ENCODE measurements at regions not wholly inside any gene's neighbourhood (a gene's known extent, or its start where the extent isn't known, plus 50 kb on each side); places are given as distances from the start of the nearest gene placed in this dataset.

DNA sequence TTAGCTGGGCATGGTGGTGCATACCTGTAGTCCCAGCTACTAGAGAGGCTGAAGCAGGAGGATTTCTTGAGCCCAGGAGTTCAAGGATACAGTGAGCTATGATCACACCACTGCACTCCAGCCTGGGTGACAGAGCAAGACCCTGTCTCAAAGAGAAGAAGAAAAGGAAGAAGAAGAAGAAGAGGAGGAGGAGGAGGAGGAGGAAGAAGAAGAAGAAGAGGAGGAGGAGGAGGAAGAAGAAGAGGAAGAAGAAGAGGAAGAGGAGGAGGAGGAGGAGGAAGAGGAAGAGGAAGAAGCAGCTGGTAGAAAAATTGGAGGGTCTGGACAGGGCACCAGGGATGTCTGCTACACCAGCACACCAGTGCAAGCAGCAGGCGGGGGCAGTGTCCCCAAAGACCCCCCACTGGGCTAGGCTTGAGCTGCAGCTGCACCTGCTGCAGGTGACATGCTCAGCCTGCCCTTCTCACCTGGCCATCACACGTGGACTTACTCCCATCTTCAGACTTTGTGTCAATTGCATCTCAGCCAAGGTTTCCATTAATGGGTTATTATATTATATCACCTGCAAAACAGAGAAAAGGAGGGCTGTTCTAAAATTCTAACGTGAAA is 180.9 kb upstream of the ZNF507 start:
- no peak for ATAC-seq
- TF ChIP-seq TOX (CRISPR knock-in tag; IDR thresholded peaks at IDR 0.05; ENCODE audit: borderline replicate concordance) (no peak), RARB (CRISPR knock-in tag; IDR thresholded peaks at IDR 0.05) (no peak), CSRNP3 (CRISPR knock-in tag; IDR thresholded peaks at IDR 0.05) (no peak), ARNTL (CRISPR knock-in tag; IDR thresholded peaks at IDR 0.05; ENCODE audit: borderline replicate concordance, low read depth) (no peak), TCF4 (CRISPR knock-in tag; IDR thresholded peaks at IDR 0.05; ENCODE audit: borderline replicate concordance) (no peak), BACH2 (CRISPR knock-in tag; IDR thresholded peaks at IDR 0.05; ENCODE audit: borderline replicate concordance) (no peak), ZFP3 (CRISPR knock-in tag; IDR thresholded peaks at IDR 0.05) (no peak)
- TF ChIP-seq, protein P1, sequence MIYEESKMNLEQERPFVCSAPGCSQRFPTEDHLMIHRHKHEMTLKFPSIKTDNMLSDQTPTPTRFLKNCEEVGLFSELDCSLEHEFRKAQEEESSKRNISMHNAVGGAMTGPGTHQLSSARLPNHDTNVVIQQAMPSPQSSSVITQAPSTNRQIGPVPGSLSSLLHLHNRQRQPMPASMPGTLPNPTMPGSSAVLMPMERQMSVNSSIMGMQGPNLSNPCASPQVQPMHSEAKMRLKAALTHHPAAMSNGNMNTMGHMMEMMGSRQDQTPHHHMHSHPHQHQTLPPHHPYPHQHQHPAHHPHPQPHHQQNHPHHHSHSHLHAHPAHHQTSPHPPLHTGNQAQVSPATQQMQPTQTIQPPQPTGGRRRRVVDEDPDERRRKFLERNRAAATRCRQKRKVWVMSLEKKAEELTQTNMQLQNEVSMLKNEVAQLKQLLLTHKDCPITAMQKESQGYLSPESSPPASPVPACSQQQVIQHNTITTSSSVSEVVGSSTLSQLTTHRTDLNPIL (CRISPR knock-in tag; IDR thresholded peaks at IDR 0.05; ENCODE audit: low read depth), result no peak

GRCh38 chr19:32165141-32165540 is 180.3 kb upstream of the ZNF507 start:
- ATAC-seq, result no peak
- no peak for TF ChIP-seq RARB (CRISPR knock-in tag; IDR thresholded peaks at IDR 0.05)
- TF ChIP-seq ESRRG (CRISPR knock-in tag; IDR thresholded peaks at IDR 0.05), result no peak
- no peak for TF ChIP-seq SNAI2 (CRISPR knock-in tag; IDR thresholded peaks at IDR 0.05)
- TF ChIP-seq OSR1 (CRISPR knock-in tag; IDR thresholded peaks at IDR 0.05), result no peak
- TF ChIP-seq ISL1 (CRISPR knock-in tag; IDR thresholded peaks at IDR 0.05), result no peak
- no peak for TF ChIP-seq ARNTL (CRISPR knock-in tag; IDR thresholded peaks at IDR 0.05; ENCODE audit: borderline replicate concordance, low read depth)
- TF ChIP-seq ZC3H10 (CRISPR knock-in tag; IDR thresholded peaks at IDR 0.05), result no peak
- no peak for TF ChIP-seq ZFP30 (CRISPR knock-in tag; IDR thresholded peaks at IDR 0.05)
- no peak for TF ChIP-seq CSDC2 (CRISPR knock-in tag; IDR thresholded peaks at IDR 0.05)
- no peak for TF ChIP-seq ZNF565 (CRISPR knock-in tag; conservative IDR thresholded peaks at IDR 0.05; ENCODE audit: low read depth)
- no peak for TF ChIP-seq PATZ1 (CRISPR knock-in tag; IDR thresholded peaks at IDR 0.05; ENCODE audit: borderline replicate concordance)
- TF ChIP-seq GLIS3 (CRISPR knock-in tag; IDR thresholded peaks at IDR 0.05), result no peak
- TF ChIP-seq, protein P1 (CRISPR knock-in tag; IDR thresholded peaks at IDR 0.05; ENCODE audit: low read depth), result no peak
- TF ChIP-seq, protein P2, sequence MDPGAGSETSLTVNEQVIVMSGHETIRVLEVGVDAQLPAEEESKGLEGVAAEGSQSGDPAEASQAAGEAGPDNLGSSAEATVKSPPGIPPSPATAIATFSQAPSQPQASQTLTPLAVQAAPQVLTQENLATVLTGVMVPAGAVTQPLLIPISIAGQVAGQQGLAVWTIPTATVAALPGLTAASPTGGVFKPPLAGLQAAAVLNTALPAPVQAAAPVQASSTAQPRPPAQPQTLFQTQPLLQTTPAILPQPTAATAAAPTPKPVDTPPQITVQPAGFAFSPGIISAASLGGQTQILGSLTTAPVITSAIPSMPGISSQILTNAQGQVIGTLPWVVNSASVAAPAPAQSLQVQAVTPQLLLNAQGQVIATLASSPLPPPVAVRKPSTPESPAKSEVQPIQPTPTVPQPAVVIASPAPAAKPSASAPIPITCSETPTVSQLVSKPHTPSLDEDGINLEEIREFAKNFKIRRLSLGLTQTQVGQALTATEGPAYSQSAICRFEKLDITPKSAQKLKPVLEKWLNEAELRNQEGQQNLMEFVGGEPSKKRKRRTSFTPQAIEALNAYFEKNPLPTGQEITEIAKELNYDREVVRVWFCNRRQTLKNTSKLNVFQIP (CRISPR knock-in tag; IDR thresholded peaks at IDR 0.05; ENCODE audit: borderline replicate concordance, low read depth), result no peak
- no peak for TF ChIP-seq TCF4 (CRISPR knock-in tag; IDR thresholded peaks at IDR 0.05; ENCODE audit: borderline replicate concordance)
- no peak for TF ChIP-seq TSHZ2 (CRISPR knock-in tag; IDR thresholded peaks at IDR 0.05)
- no peak for TF ChIP-seq TOX (CRISPR knock-in tag; IDR thresholded peaks at IDR 0.05; ENCODE audit: borderline replicate concordance)
- no peak for TF ChIP-seq ZFP3 (CRISPR knock-in tag; IDR thresholded peaks at IDR 0.05)
- TF ChIP-seq PPARA (CRISPR knock-in tag; IDR thresholded peaks at IDR 0.05; ENCODE audit: borderline replicate concordance), result no peak
